DOHH2 (cell line): ENCODE measurements at regions not wholly inside any gene's neighbourhood (a gene's known extent, or its start where the extent isn't known, plus 50 kb on each side); places are given as distances from the start of the nearest gene placed in this dataset.

Experiments used
- H3F3A ChIP-seq: fragments of 200-600 bp; sonication (generic), shearing (Covaris generic); 2 replicates; pipeline ENCODE4 v1.6.0; 2016; ENCODE audit warnings: antibody characterized with exemption, mild to moderate bottlenecking; ENCODE audit not compliant: control insufficient read depth, insufficient read depth
- H3K27ac ChIP-seq: fragments of 200-600 bp; sonication (generic); 2 replicates; pipeline ENCODE4 v1.5.1; 2014; ENCODE audit warnings: low read depth, mild to moderate bottlenecking, low read length, moderate library complexity
- H3K27me3 ChIP-seq: fragments of 200-600 bp; sonication (generic); 2 replicates; pipeline ENCODE4 v1.6.1; 2014; ENCODE audit warnings: mild to moderate bottlenecking, low read length, mixed read lengths; ENCODE audit not compliant: control insufficient read depth
- H3K36me3 ChIP-seq: fragments of 200-600 bp; sonication (generic); 2 replicates; pipeline ENCODE4 v1.6.1; 2014; ENCODE audit warnings: mild to moderate bottlenecking, low read length, moderate library complexity, mixed read lengths; ENCODE audit not compliant: control insufficient read depth
- H3K4me1 ChIP-seq: fragments of 200-600 bp; sonication (generic); 2 replicates; pipeline ENCODE4 v1.6.1; 2014; ENCODE audit warnings: mild to moderate bottlenecking, low read length, mixed read lengths; ENCODE audit not compliant: control insufficient read depth
- H3K4me2 ChIP-seq: fragments of 200-600 bp; sonication (generic); 2 replicates; pipeline ENCODE4 v1.6.0; 2014; ENCODE audit warnings: mild to moderate bottlenecking, low read length, moderate library complexity
- H3K4me3 ChIP-seq: fragments of 200-600 bp; sonication (generic); 2 replicates; pipeline ENCODE4 v1.5.1; 2014; ENCODE audit warnings: mild to moderate bottlenecking, low read length, mixed read lengths
- H3K79me2 ChIP-seq: fragments of 200-600 bp; sonication (generic); 2 replicates; pipeline ENCODE4 v1.6.1; 2014; ENCODE audit warnings: mild to moderate bottlenecking, low read length, mixed read lengths; ENCODE audit not compliant: control insufficient read depth
- H3K9me2 ChIP-seq: fragments of 200-600 bp; sonication (generic); replicated peaks from 2 replicates; pipeline ENCODE4 v1.6.1; 2014; ENCODE audit warnings: mild to moderate bottlenecking, low read length, mixed read lengths; ENCODE audit not compliant: control insufficient read depth
- H3K9me3 ChIP-seq: fragments of 200-600 bp; sonication (generic); 2 replicates; pipeline ENCODE4 v1.6.1; 2014; ENCODE audit warnings: antibody characterized with exemption, low read length, mixed read lengths; ENCODE audit not compliant: control insufficient read depth, insufficient read depth
- H4K20me1 ChIP-seq: fragments of 200-600 bp; sonication (generic); 2 replicates; pipeline ENCODE4 v1.6.0; 2014; ENCODE audit warnings: low read depth, mild to moderate bottlenecking, antibody characterized with exemption, low read length, moderate library complexity; ENCODE audit not compliant: control insufficient read depth, insufficient read depth
- CTCF ChIP-seq: fragments of 200-600 bp; sonication (generic); IDR thresholded peaks from one replicate; pipeline ENCODE4 v1.5.1; 2014; ENCODE audit warnings: antibody characterized with exemption, mild to moderate bottlenecking, low read depth, low read length; ENCODE audit not compliant: poor library complexity, severe bottlenecking
- EZH2phosphoT487 ChIP-seq: fragments of 200-600 bp; sonication (generic); IDR thresholded peaks from 2 replicates; pipeline ENCODE4 v1.6.1; 2017; ENCODE audit warnings: borderline replicate concordance, mild to moderate bottlenecking, antibody characterized with exemption, low read length, moderate library complexity, mixed read lengths

- Histone ChIP-seq H3K4me3 (no peak overlapping the region), H3K4me1 (no peaks in the 10 kb centered on the region), H3K27ac (no peak overlapping the region), H3K4me2 (no peak overlapping the region), H4K20me1 (no peaks in the 10 kb centered on the region), H3F3A (no peaks in the 10 kb centered on the region), H3K9me2 (no peaks in the 10 kb centered on the region), H3K79me2 (no peaks in the 10 kb centered on the region), H3K36me3 (no peaks in the 10 kb centered on the region), H3K27me3 (no peaks in the 10 kb centered on the region), H3K9me3 (no peaks in the 10 kb centered on the region)
- TF ChIP-seq EZH2phosphoT487 (no peak), CTCF (no peak)
Measured at GRCh38 chr1:34296059-34296458, 119.4 kb downstream of the C1orf94 start.

GRCh38 chr1:34302798-34303197 is 126.1 kb downstream of the C1orf94 start:
- H3K4me3 ChIP-seq, result no peak overlapping the region
- no peak for TF ChIP-seq CTCF
- TF ChIP-seq EZH2phosphoT487, result no peak

GRCh38 chr1:34303218-34303617 is 126.5 kb downstream of the C1orf94 start:
- Histone ChIP-seq H3K9me3 (0 out of 2 replicates have a peak, but pooled peaks cover 3% of the 10 kb centered on the region), H3K27ac (no peak overlapping the region), H3K9me2 (no peaks in the 10 kb centered on the region), H3K79me2 (no peaks in the 10 kb centered on the region), H3F3A (no peaks in the 10 kb centered on the region), H3K36me3 (no peaks in the 10 kb centered on the region), H3K27me3 (no peaks in the 10 kb centered on the region), H3K4me3 (no peak overlapping the region), H3K4me1 (no peaks in the 10 kb centered on the region), H3K4me2 (no peak overlapping the region), H4K20me1 (no peaks in the 10 kb centered on the region)
- TF ChIP-seq EZH2phosphoT487 (no peak), CTCF (no peak)

More at GRCh38 chr1:34302798-34303197, 126.1 kb downstream of the C1orf94 start:
- no peaks in the 10 kb centered on the region for H3K36me3 ChIP-seq
- H3K4me2 ChIP-seq, result no peak overlapping the region
- no peak overlapping the region for H3K27ac ChIP-seq
- no peaks in the 10 kb centered on the region for H3F3A ChIP-seq
- H3K9me3 ChIP-seq, result 0 out of 2 replicates have a peak, but pooled peaks cover 3% of the 10 kb centered on the region
- no peaks in the 10 kb centered on the region for H4K20me1 ChIP-seq
- no peaks in the 10 kb centered on the region for H3K79me2 ChIP-seq
- H3K4me1 ChIP-seq, result no peaks in the 10 kb centered on the region
- no peaks in the 10 kb centered on the region for H3K27me3 ChIP-seq
- H3K9me2 ChIP-seq, result no peaks in the 10 kb centered on the region

GRCh38 chr1:34306568-34306967 is 129.9 kb downstream of the C1orf94 start:
- Histone ChIP-seq H3K27ac (no peak overlapping the region), H3F3A (no peaks in the 10 kb centered on the region), H3K79me2 (no peaks in the 10 kb centered on the region), H3K4me3 (no peak overlapping the region), H3K27me3 (no peaks in the 10 kb centered on the region), H3K4me2 (no peak overlapping the region), H4K20me1 (no peaks in the 10 kb centered on the region), H3K4me1 (no peaks in the 10 kb centered on the region), H3K36me3 (no peaks in the 10 kb centered on the region), H3K9me2 (no peaks in the 10 kb centered on the region), H3K9me3 (0 out of 2 replicates have a peak, but pooled peaks cover 3% of the 10 kb centered on the region)
- TF ChIP-seq EZH2phosphoT487, result no peak
- no peak for TF ChIP-seq CTCF
